GM23338 (cell line): ENCODE measurements at regions not wholly inside any gene's neighbourhood (a gene's known extent, or its start where the extent isn't known, plus 50 kb on each side); places are given as distances from the start of the nearest gene placed in this dataset.

Experiments used
- CREB1 ChIP-seq: fragments of 250-450 bp; sonication (Bioruptor Pico); IDR thresholded peaks from 2 replicates; pipeline ENCODE4 v1.5.0; 2020; ENCODE audit warnings: low read depth, mild to moderate bottlenecking, moderate library complexity
- EZH2 ChIP-seq: fragments of 200-600 bp; sonication (generic); IDR thresholded peaks from one replicate; pipeline ENCODE4 v1.8.0; 2017; ENCODE audit warnings: antibody characterized with exemption, mild to moderate bottlenecking, low read depth; ENCODE audit not compliant: unreplicated experiment
- EZH2phosphoT487 ChIP-seq: fragments of 200-600 bp; sonication (generic); IDR thresholded peaks from one replicate; pipeline ENCODE4 v1.8.1; 2018; ENCODE audit warnings: antibody characterized with exemption; ENCODE audit not compliant: unreplicated experiment
- TF ChIP-seq, protein P1 (sequence below), 2 experiments: fragments of 200-600 bp in 1 of 2; sonication (generic) in 1 of 2; conservative IDR thresholded peaks; 2 replicates each; pipeline versions ENCODE4 v1.5.1 to v1.6.1; 2016 to 2017; ENCODE audit warnings: antibody characterized with exemption in 2 of 2, low read depth in 2 of 2, mild to moderate bottlenecking in 2 of 2, moderate library complexity in 1 of 2
- TF ChIP-seq, protein P2 (sequence below): IDR thresholded peaks from one replicate; pipeline ENCODE4 v1.6.1; 2018; ENCODE audit warnings: antibody characterized with exemption; ENCODE audit not compliant: unreplicated experiment

DNA sequence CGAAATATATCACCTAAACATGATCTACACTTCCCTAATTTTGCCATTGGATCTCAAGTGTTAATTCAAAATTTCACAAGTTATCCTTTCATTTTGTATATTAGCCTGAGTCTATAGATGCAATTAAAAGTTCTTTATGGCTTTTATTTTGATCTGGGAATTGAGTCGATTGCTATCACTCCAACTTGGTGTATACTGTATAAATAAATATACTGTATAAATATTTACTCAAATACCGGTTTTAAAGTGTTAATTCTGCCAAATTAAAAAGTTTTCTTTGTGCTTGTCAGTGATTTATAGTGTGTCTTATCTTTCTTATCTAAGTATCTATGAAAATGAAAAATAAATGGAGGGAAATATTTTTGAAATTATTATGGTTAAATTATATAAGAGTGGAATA lies 683.7 kb upstream of the LRRN3 start:
- TF ChIP-seq EZH2: no peak
- TF ChIP-seq CREB1: no peak
- TF ChIP-seq, protein P1, sequence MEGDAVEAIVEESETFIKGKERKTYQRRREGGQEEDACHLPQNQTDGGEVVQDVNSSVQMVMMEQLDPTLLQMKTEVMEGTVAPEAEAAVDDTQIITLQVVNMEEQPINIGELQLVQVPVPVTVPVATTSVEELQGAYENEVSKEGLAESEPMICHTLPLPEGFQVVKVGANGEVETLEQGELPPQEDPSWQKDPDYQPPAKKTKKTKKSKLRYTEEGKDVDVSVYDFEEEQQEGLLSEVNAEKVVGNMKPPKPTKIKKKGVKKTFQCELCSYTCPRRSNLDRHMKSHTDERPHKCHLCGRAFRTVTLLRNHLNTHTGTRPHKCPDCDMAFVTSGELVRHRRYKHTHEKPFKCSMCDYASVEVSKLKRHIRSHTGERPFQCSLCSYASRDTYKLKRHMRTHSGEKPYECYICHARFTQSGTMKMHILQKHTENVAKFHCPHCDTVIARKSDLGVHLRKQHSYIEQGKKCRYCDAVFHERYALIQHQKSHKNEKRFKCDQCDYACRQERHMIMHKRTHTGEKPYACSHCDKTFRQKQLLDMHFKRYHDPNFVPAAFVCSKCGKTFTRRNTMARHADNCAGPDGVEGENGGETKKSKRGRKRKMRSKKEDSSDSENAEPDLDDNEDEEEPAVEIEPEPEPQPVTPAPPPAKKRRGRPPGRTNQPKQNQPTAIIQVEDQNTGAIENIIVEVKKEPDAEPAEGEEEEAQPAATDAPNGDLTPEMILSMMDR (conservative IDR thresholded peaks at IDR 0.05; ENCODE audit: low read depth in 2 of 2): no peak
- TF ChIP-seq EZH2phosphoT487: no peak
- TF ChIP-seq, protein P2, sequence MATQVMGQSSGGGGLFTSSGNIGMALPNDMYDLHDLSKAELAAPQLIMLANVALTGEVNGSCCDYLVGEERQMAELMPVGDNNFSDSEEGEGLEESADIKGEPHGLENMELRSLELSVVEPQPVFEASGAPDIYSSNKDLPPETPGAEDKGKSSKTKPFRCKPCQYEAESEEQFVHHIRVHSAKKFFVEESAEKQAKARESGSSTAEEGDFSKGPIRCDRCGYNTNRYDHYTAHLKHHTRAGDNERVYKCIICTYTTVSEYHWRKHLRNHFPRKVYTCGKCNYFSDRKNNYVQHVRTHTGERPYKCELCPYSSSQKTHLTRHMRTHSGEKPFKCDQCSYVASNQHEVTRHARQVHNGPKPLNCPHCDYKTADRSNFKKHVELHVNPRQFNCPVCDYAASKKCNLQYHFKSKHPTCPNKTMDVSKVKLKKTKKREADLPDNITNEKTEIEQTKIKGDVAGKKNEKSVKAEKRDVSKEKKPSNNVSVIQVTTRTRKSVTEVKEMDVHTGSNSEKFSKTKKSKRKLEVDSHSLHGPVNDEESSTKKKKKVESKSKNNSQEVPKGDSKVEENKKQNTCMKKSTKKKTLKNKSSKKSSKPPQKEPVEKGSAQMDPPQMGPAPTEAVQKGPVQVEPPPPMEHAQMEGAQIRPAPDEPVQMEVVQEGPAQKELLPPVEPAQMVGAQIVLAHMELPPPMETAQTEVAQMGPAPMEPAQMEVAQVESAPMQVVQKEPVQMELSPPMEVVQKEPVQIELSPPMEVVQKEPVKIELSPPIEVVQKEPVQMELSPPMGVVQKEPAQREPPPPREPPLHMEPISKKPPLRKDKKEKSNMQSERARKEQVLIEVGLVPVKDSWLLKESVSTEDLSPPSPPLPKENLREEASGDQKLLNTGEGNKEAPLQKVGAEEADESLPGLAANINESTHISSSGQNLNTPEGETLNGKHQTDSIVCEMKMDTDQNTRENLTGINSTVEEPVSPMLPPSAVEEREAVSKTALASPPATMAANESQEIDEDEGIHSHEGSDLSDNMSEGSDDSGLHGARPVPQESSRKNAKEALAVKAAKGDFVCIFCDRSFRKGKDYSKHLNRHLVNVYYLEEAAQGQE: no peak
